Cardiac septum (tissue), 1 donor: ENCODE measurements at regions not wholly inside any gene's neighbourhood (a gene's known extent, or its start where the extent isn't known, plus 50 kb on each side); places are given as distances from the start of the nearest gene placed in this dataset.
"Not testable (repeated sequence)": the region's sequence is repeated elsewhere in the genome, so short reads cannot be mapped to it uniquely, and the experiment has no call there.

Source experiments
- DNase-seq: peaks from one replicate; pipeline ENCODE4 v3.0.0-alpha.2; 2020; ENCODE audit warnings: low spot score
- intact Hi-C: fragments of 100-400 bp; cut with DNase I; formaldehyde crosslinking; loops from one replicate; pipeline ENCODE4 v1.14.0; 2022
- donor health status: DM: no; HTN: no; CAD: no.

- no peak for DNase-seq
- intact Hi-C loops = loop anchor here (10.0 kb wide), 1 partner anchor 307 kb away; no protein-coding TSS in a partner anchor
These were observed 55.9 kb upstream of the ALB start for GRCh38 chr4:73348185-73348584.

- DNase-seq = no peak
- intact Hi-C loops = loop anchor here (10.0 kb wide), 1 partner anchor 307 kb away; no protein-coding TSS in a partner anchor
These were observed 56.6 kb upstream of the ALB start for GRCh38 chr4:73347497-73347896.

- intact Hi-C loops = loop anchor here (10.0 kb wide), 1 partner anchor 309 kb away; no protein-coding TSS in a partner anchor
- DNase-seq = no peak
These were observed 58.6 kb upstream of the ALB start for GRCh38 chr4:73345399-73345975.

- no peak for DNase-seq
- intact Hi-C loops = loop anchor here (10.0 kb wide), 1 partner anchor 311 kb away; no protein-coding TSS in a partner anchor
These were observed 60.0 kb upstream of the ALB start for GRCh38 chr4:73344106-73344505.

GRCh38 chr4:73343432-73343831, 60.7 kb upstream of the ALB start:
- intact Hi-C loops = loop anchor here (10.0 kb wide), 1 partner anchor 311 kb away; no protein-coding TSS in a partner anchor
- DNase-seq = no peak

GRCh38 chr4:73341454-73341853, 62.6 kb upstream of the ALB start:
- no peak for DNase-seq
- intact Hi-C loops = loop anchor here (10.0 kb wide), 1 partner anchor 313 kb away; no protein-coding TSS in a partner anchor

- intact Hi-C loops = loop anchor here (10.0 kb wide), 1 partner anchor 314 kb away; no protein-coding TSS in a partner anchor
- no peak for DNase-seq
These were observed 63.2 kb upstream of the ALB start for GRCh38 chr4:73340917-73341316.

GRCh38 chr4:73335679-73336078, 68.4 kb upstream of the ALB start:
- intact Hi-C loops = no loop called here

GRCh38 chr4:73332012-73332411, 72.1 kb upstream of the ALB start:
- intact Hi-C loops, DNase-seq: not testable (repeated sequence)

More at GRCh38 chr4:73335679-73336078, 68.4 kb upstream of the ALB start:
- no peak for DNase-seq

- DNase-seq = no peak
- intact Hi-C loops = no loop called here
These were observed 70.7 kb upstream of the ANKRD17 start for GRCh38 chr4:73329300-73329699.

GRCh38 chr4:73325776-73326175, 67.2 kb upstream of the ANKRD17 start:
- DNase-seq, intact Hi-C loops: not testable (repeated sequence)

- intact Hi-C loops = loop anchor here (10.0 kb wide), 1 partner anchor 338 kb away; no protein-coding TSS in a partner anchor
- no peak for DNase-seq
These were observed 58.5 kb upstream of the ANKRD17 start for GRCh38 chr4:73317092-73317491.

- intact Hi-C loops = loop anchor here (10.0 kb wide), 1 partner anchor 340 kb away; no protein-coding TSS in a partner anchor
- DNase-seq = no peak
These were observed 56.5 kb upstream of the ANKRD17 start for GRCh38 chr4:73315091-73315490.

GRCh38 chr4:73312967-73313366, 54.4 kb upstream of the ANKRD17 start:
- intact Hi-C loops = loop anchor here (10.0 kb wide), 1 partner anchor 342 kb away; no protein-coding TSS in a partner anchor
- DNase-seq = no peak

GRCh38 chr4:73311428-73311827, 52.8 kb upstream of the ANKRD17 start:
- DNase-seq = no peak
- intact Hi-C loops = loop anchor here (10.0 kb wide), 1 partner anchor 343 kb away; no protein-coding TSS in a partner anchor

GRCh38 chr4:73309211-73309610, 50.6 kb upstream of the ANKRD17 start:
- no peak for DNase-seq
- intact Hi-C loops = no loop called here
